SK-N-SH (cell line): ENCODE measurements at regions not wholly inside any gene's neighbourhood (a gene's known extent, or its start where the extent isn't known, plus 50 kb on each side); places are given as distances from the start of the nearest gene placed in this dataset.

Experiments used
- CTCF ChIA-PET: fragments of 300-600, 350-600 bp; formaldehyde crosslinking; extraction: SDS; loops from one replicate; lab custom pipeline; 2021; lab: Yijun Ruan, JAX
- POLR2A ChIA-PET: fragments of 350-600 bp; sonication (Branson Sonifier 250); formaldehyde crosslinking; extraction: SDS; loops from one replicate; lab custom pipeline; 2020; ENCODE audit warnings: antibody characterized with exemption, inconsistent platforms; lab: Yijun Ruan, JAX
- DNase-seq: peaks from one replicate; pipeline ENCODE4 v3.0.0; 2012
- H2AFZ ChIP-seq: fragments of 200-600 bp; sonication (generic); 2 replicates; pipeline ENCODE4 v1.8.1; 2016; ENCODE audit warnings: antibody characterized with exemption, mild to moderate bottlenecking, low read depth
- H3F3A ChIP-seq: fragments of 200-600 bp; sonication (generic); replicated peaks from 2 replicates; pipeline ENCODE3; 2016; ENCODE audit warnings: antibody characterized with exemption, mild to moderate bottlenecking; ENCODE audit not compliant: insufficient read depth
- H3K27ac ChIP-seq, 2 experiments: fragments of 200-500 bp in 1 of 2; fragments of 200-600 bp in 1 of 2; sonication (Bioruptor generic) in 1 of 2; sonication (generic), shearing (Covaris generic) in 1 of 2; 2 replicates each; pipeline versions ENCODE4 v1.5.1 to v1.6.1; 2014 to 2016; ENCODE audit warnings: low read depth in 2 of 2, inconsistent platforms in 1 of 2, low read length in 1 of 2, mild to moderate bottlenecking in 1 of 2, mixed read lengths in 1 of 2
- H3K27me3 ChIP-seq: fragments of 200-600 bp; sonication (generic), shearing (Covaris generic); 2 replicates; pipeline ENCODE4 v1.6.1; 2016; ENCODE audit warnings: mixed run types; ENCODE audit not compliant: insufficient read depth
- H3K36me3 ChIP-seq, 2 experiments: fragments of 200-500 bp in 1 of 2; fragments of 200-600 bp in 1 of 2; sonication (Bioruptor generic) in 1 of 2; sonication (generic) in 1 of 2; replicated peaks in 1 of 2; 2 replicates each; pipeline versions ENCODE3 to v1.5.1; 2014 to 2016; ENCODE audit warnings: low read length in 1 of 2, mild to moderate bottlenecking in 1 of 2; ENCODE audit not compliant: insufficient read depth in 2 of 2, control insufficient read depth in 1 of 2
- H3K4me1 ChIP-seq, 2 experiments: fragments of 200-500 bp in 1 of 2; fragments of 200-600 bp in 1 of 2; sonication (Bioruptor generic) in 1 of 2; sonication (generic), shearing (Covaris generic) in 1 of 2; 2 replicates each; pipeline versions ENCODE4 v1.5.1 to v1.6.1; 2014 to 2016; ENCODE audit warnings: low read depth in 1 of 2, low read length in 1 of 2, mixed run types in 1 of 2; ENCODE audit not compliant: insufficient read depth in 2 of 2, control insufficient read depth in 1 of 2
- H3K4me2 ChIP-seq: fragments of 200-600 bp; sonication (generic), shearing (Covaris generic); 2 replicates; pipeline ENCODE4 v1.6.1; 2017; ENCODE audit warnings: mixed run types
- H3K4me3 ChIP-seq, 2 experiments: fragments of 200-500 bp in 1 of 2; fragments of 200-600 bp in 1 of 2; sonication (Bioruptor generic) in 1 of 2; sonication (generic), shearing (Covaris generic) in 1 of 2; 2 replicates each; pipeline versions ENCODE4 v1.5.1 to v1.8.1; 2014 to 2016; ENCODE audit warnings: low read depth in 2 of 2, inconsistent platforms in 1 of 2, low read length in 1 of 2, mild to moderate bottlenecking in 1 of 2, mixed read lengths in 1 of 2, moderate library complexity in 1 of 2
- H3K79me2 ChIP-seq: fragments of 200-600 bp; sonication (generic); 2 replicates; pipeline ENCODE4 v1.8.1; 2017; ENCODE audit warnings: mild to moderate bottlenecking; ENCODE audit not compliant: insufficient read depth
- H3K9ac ChIP-seq: fragments of 200-600 bp; sonication (generic); 2 replicates; pipeline ENCODE4 v1.6.1; 2017; ENCODE audit warnings: mixed run types
- H3K9me2 ChIP-seq: fragments of 200-600 bp; sonication (generic); 2 replicates; pipeline ENCODE4 v1.6.1; 2017; ENCODE audit warnings: mixed run types
- H3K9me3 ChIP-seq: fragments of 200-600 bp; sonication (generic); 2 replicates; pipeline ENCODE4 v1.6.1; 2017; ENCODE audit warnings: mixed run types, mild to moderate bottlenecking, moderate library complexity
- H4K20me1 ChIP-seq: fragments of 200-600 bp; sonication (generic); 2 replicates; pipeline ENCODE4 v1.6.1; 2017; ENCODE audit warnings: mild to moderate bottlenecking, mixed run types; ENCODE audit not compliant: insufficient read depth
- ELF1 ChIP-seq: IDR thresholded peaks from 2 replicates; pipeline ENCODE4 v1.4.0; 2012
- EP300 ChIP-seq, 2 experiments: IDR thresholded peaks; 2 replicates each; pipeline versions ENCODE4 v1.4.0 to v1.6.1; 2012; ENCODE audit warnings: borderline replicate concordance in 1 of 2, low read depth in 1 of 2, low read length in 1 of 2
- EZH2phosphoT487 ChIP-seq: fragments of 200-600 bp; sonication (generic); IDR thresholded peaks from 2 replicates; pipeline ENCODE4 v1.6.1; 2017; ENCODE audit warnings: low read depth, mixed run types, mild to moderate bottlenecking, antibody characterized with exemption, moderate library complexity, borderline replicate concordance
- FOSL2 ChIP-seq: IDR thresholded peaks from 2 replicates; pipeline ENCODE4 v1.4.0; 2012; ENCODE audit warnings: low read depth, mild to moderate bottlenecking, moderate library complexity, borderline replicate concordance
- FOXJ3 ChIP-seq: sonication (generic); formaldehyde crosslinking; IDR thresholded peaks from 2 replicates; pipeline ENCODE4 v1.5.1; 2020; ENCODE audit warnings: mild to moderate bottlenecking, missing genetic modification reagents
- FOXM1 ChIP-seq: IDR thresholded peaks from 2 replicates; pipeline ENCODE4 v1.4.0; 2012; ENCODE audit warnings: low read depth, mild to moderate bottlenecking
- GABPA ChIP-seq: IDR thresholded peaks from 2 replicates; pipeline ENCODE4 v1.4.0; 2012; ENCODE audit warnings: low read depth, mild to moderate bottlenecking
- IRF3 ChIP-seq: fragments of 150-350 bp; IDR thresholded peaks from 2 replicates; pipeline ENCODE4 v1.6.1; 2016; ENCODE audit warnings: mild to moderate bottlenecking, low read depth, low read length
- JUND ChIP-seq: IDR thresholded peaks from 2 replicates; pipeline ENCODE4 v1.4.0; 2012
- MAX ChIP-seq: IDR thresholded peaks from 2 replicates; pipeline ENCODE4 v1.4.0; 2012; ENCODE audit warnings: low read depth
- MEF2A ChIP-seq: IDR thresholded peaks from 2 replicates; pipeline ENCODE4 v1.4.0; 2012; ENCODE audit warnings: low read depth, borderline replicate concordance
- MXI1 ChIP-seq: IDR thresholded peaks from 2 replicates; pipeline ENCODE4 v1.6.1; 2012; ENCODE audit warnings: mild to moderate bottlenecking, low read depth, low read length, improper control_type of control experiment
- NRF1 ChIP-seq: IDR thresholded peaks from 2 replicates; pipeline ENCODE4 v1.6.1; 2012; ENCODE audit warnings: low read depth, mild to moderate bottlenecking, low read length
- POLR2AphosphoS5 ChIP-seq: IDR thresholded peaks from 2 replicates; pipeline ENCODE4 v1.6.1; 2012; ENCODE audit warnings: low read depth, low read length
- RAD21 ChIP-seq: IDR thresholded peaks from 2 replicates; pipeline ENCODE4 v1.6.1; 2012; ENCODE audit warnings: mild to moderate bottlenecking, low read length
- RFX5 ChIP-seq: IDR thresholded peaks from 2 replicates; pipeline ENCODE4 v1.6.1; 2012; ENCODE audit warnings: mild to moderate bottlenecking, improper control_type of control experiment, low read length
- SIN3A ChIP-seq: IDR thresholded peaks from 2 replicates; pipeline ENCODE4 v1.6.1; 2012; ENCODE audit warnings: low read depth, mild to moderate bottlenecking, low read length, moderate library complexity, borderline replicate concordance
- SMC3 ChIP-seq: IDR thresholded peaks from 2 replicates; pipeline ENCODE4 v1.6.1; 2012; ENCODE audit warnings: low read depth, low read length, improper control_type of control experiment
- TAF1 ChIP-seq: IDR thresholded peaks from 2 replicates; pipeline ENCODE4 v1.6.1; 2012; ENCODE audit warnings: low read depth, mild to moderate bottlenecking, low read length, moderate library complexity, borderline replicate concordance
- TCF12 ChIP-seq: IDR thresholded peaks from 2 replicates; pipeline ENCODE4 v1.4.0; 2012
- TEAD4 ChIP-seq: IDR thresholded peaks from 2 replicates; pipeline ENCODE4 v1.4.0; 2012; ENCODE audit warnings: mild to moderate bottlenecking, borderline replicate concordance; ENCODE audit not compliant: insufficient read depth
- USF1 ChIP-seq: IDR thresholded peaks from 2 replicates; pipeline ENCODE4 v1.4.0; 2012; ENCODE audit warnings: low read depth, borderline replicate concordance
- YY1 ChIP-seq: IDR thresholded peaks from 2 replicates; pipeline ENCODE4 v1.4.0; 2012; ENCODE audit warnings: low read depth, mild to moderate bottlenecking
- ZBTB33 ChIP-seq: IDR thresholded peaks from 2 replicates; pipeline ENCODE4 v1.4.0; 2012; ENCODE audit warnings: low read depth, borderline replicate concordance
- WGBS: methylation state at CpG from one replicate; pipeline ENCODE4 v1.1.6; 2017; ENCODE audit warnings: low lambda C conversion rate; 5-methylcytosine and 5-hydroxymethylcytosine counted together
- TF ChIP-seq, protein P1 (sequence below): IDR thresholded peaks from 2 replicates; pipeline ENCODE4; 2012

DNA sequence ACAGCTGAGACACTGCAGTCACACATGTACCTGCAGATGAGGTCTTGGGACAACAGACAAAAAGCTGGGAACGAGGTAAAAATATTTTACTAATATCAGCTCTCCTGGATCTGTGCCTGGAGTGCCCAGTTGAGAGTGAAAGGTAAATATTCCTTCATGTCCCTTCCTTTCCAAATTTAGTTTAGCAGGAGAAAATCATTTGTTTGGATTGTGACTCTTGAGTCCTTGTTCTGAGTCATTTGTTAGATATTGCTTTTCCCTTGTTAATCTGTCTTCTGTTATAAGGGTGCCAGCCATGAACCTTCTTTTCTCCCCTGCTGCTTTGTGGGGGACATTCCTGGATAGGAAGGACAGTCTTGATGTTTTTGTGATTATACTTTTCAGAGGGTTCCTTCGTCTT, 329.2 kb downstream of the DSC3 start:
- Histone ChIP-seq H3K4me3 (no peak overlapping the region), H3K9ac (no peak overlapping the region), H3K9me2 (no peaks in the 10 kb centered on the region), H3K4me1 (no peaks in the 10 kb centered on the region), H3K27me3 (no peaks in the 10 kb centered on the region), H3K4me2 (no peak overlapping the region), H3K27ac (no peak overlapping the region), H4K20me1 (no peaks in the 10 kb centered on the region), H3K9me3 (no peaks in the 10 kb centered on the region), H2AFZ (no peak overlapping the region), H3K36me3 (no peaks in the 10 kb centered on the region), H3K79me2 (no peaks in the 10 kb centered on the region), H3F3A (no peaks in the 10 kb centered on the region)
- ChIA-PET POLR2A (no interaction called here), CTCF (no interaction called here)
- DNase-seq = no peak
- 0% methylated on average over 2 of the region's 2 CpGs for WGBS
- no peak for TF ChIP-seq JUND
- no peak for TF ChIP-seq ELF1
- TF ChIP-seq MAX = no peak
- TF ChIP-seq NRF1 = no peak
- no peak for TF ChIP-seq TCF12
- TF ChIP-seq EP300 (IDR thresholded peaks at IDR 0.05; ENCODE audit: borderline replicate concordance in 1 of 2, low read depth in 1 of 2, low read length in 1 of 2) = no peak
- TF ChIP-seq SIN3A = no peak
- TF ChIP-seq, protein P1, sequence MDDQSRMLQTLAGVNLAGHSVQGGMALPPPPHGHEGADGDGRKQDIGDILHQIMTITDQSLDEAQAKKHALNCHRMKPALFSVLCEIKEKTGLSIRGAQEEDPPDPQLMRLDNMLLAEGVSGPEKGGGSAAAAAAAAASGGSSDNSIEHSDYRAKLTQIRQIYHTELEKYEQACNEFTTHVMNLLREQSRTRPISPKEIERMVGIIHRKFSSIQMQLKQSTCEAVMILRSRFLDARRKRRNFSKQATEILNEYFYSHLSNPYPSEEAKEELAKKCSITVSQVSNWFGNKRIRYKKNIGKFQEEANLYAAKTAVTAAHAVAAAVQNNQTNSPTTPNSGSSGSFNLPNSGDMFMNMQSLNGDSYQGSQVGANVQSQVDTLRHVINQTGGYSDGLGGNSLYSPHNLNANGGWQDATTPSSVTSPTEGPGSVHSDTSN = no peak
- no peak for TF ChIP-seq FOXJ3 (CRISPR knock-in tag)
- no peak for TF ChIP-seq FOXM1
- no peak for TF ChIP-seq YY1
- no peak for TF ChIP-seq MEF2A
- TF ChIP-seq SMC3 = no peak
- no peak for TF ChIP-seq GABPA
- no peak for TF ChIP-seq USF1
- TF ChIP-seq RAD21 = no peak
- TF ChIP-seq FOSL2 = no peak

DNA sequence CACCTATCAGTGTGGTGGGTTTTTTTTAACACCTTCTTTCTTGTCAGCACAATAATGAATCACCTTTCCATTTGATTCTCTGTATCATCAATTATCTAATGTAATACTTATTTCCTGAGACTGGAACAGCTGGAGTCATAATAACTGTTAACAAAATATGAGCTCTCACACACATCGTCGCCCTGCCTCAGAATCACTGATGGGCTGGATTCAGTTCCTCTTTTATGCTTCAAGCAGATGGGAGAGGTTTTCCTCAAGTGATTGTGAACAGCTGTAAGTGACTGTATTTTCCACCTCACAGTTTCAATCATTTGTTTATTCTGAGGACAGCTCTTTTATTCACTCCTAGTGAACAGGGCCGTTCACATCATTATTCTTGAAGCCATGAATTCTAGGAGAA, 330.2 kb downstream of the DSC3 start:
- H3K9ac ChIP-seq = no peak overlapping the region
- H3K27ac ChIP-seq = no peak overlapping the region
- 27% methylated on average over 3 of the region's 3 CpGs for WGBS
- H3K79me2 ChIP-seq = no peaks in the 10 kb centered on the region
- no peak overlapping the region for H2AFZ ChIP-seq
- CTCF ChIA-PET = no interaction called here
- H3K9me3 ChIP-seq = no peaks in the 10 kb centered on the region
- no peaks in the 10 kb centered on the region for H3K36me3 ChIP-seq
- H3K4me3 ChIP-seq = no peak overlapping the region
- no peaks in the 10 kb centered on the region for H3F3A ChIP-seq
- H3K27me3 ChIP-seq = no peaks in the 10 kb centered on the region
- H4K20me1 ChIP-seq = no peaks in the 10 kb centered on the region
- H3K4me1 ChIP-seq = no peaks in the 10 kb centered on the region
- no peak for TF ChIP-seq TEAD4
- no peak for TF ChIP-seq TAF1
- no peak for TF ChIP-seq POLR2AphosphoS5
- no peak for TF ChIP-seq IRF3
- TF ChIP-seq ZBTB33 = no peak
- TF ChIP-seq TCF12 = no peak
- TF ChIP-seq EP300 (IDR thresholded peaks at IDR 0.05; ENCODE audit: borderline replicate concordance in 1 of 2, low read depth in 1 of 2, low read length in 1 of 2) = no peak
- no peak for TF ChIP-seq YY1
- TF ChIP-seq RFX5 = no peak
- no peak for TF ChIP-seq EZH2phosphoT487
- no peak for TF ChIP-seq MXI1
- TF ChIP-seq FOXM1 = no peak
- TF ChIP-seq ELF1 = no peak
- TF ChIP-seq, protein P1 = no peak
- TF ChIP-seq, all 33 proteins: peak for 0
- POLR2A ChIA-PET = no interaction called here
- no peak overlapping the region for H3K4me2 ChIP-seq
- DNase-seq = no peak
- H3K9me2 ChIP-seq = no peaks in the 10 kb centered on the region
